Gastrocnemius medialis (tissue), 4 donors: ENCODE measurements at regions not wholly inside any gene's neighbourhood (a gene's known extent, or its start where the extent isn't known, plus 50 kb on each side); places are given as distances from the start of the nearest gene placed in this dataset.
"Not testable (repeated sequence)": the region's sequence is repeated elsewhere in the genome, so short reads cannot be mapped to it uniquely, and the experiment has no call there.

ENCODE experiments used
- POLR2A ChIP-seq, 2 donors: fragments of 450-650 bp; IDR thresholded peaks; one replicate each; pipeline ENCODE4 v1.6.1; 2017; ENCODE audit warnings: antibody characterized with exemption in 2 of 2, mild to moderate bottlenecking in 2 of 2, moderate library complexity in 2 of 2
- TF ChIP-seq, protein P1 (sequence below), 5 experiments: fragments of 450-650 bp in 3 of 5; fragments of 200-600 bp in 2 of 5; sonication (generic) in 2 of 5; IDR thresholded peaks in 4 of 5; conservative IDR thresholded peaks in 1 of 5; 1 replicate in 4 of 5; 2 replicates in 1 of 5; pipeline ENCODE4 v1.5.1; 2016 to 2019; ENCODE audit warnings: antibody characterized with exemption in 5 of 5, mild to moderate bottlenecking in 3 of 5, moderate library complexity in 3 of 5

DNA sequence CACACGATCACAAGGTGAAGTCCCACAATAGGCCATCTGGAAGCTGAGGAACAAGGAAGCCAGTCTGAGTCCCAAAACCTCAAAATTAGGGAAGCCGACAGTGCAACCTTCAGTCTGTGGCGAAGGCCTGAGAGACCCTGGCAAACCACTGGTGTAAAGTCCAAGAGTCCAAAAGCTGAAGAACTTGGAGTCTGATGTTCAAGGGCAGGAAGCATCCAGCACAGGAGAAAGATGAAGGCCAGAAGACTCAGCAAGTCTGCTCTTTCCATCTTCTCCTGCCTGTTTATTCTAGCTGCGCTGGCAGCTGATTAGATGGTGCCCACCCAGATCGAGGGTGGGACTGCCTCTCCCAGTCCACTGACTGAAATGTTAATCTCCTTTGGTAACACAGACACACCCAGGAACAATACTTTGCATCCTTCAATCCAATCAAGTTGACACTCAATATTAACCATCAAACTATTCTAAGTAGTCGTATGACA is 112.3 kb downstream of the MYCN start:
- TF ChIP-seq, protein P1, sequence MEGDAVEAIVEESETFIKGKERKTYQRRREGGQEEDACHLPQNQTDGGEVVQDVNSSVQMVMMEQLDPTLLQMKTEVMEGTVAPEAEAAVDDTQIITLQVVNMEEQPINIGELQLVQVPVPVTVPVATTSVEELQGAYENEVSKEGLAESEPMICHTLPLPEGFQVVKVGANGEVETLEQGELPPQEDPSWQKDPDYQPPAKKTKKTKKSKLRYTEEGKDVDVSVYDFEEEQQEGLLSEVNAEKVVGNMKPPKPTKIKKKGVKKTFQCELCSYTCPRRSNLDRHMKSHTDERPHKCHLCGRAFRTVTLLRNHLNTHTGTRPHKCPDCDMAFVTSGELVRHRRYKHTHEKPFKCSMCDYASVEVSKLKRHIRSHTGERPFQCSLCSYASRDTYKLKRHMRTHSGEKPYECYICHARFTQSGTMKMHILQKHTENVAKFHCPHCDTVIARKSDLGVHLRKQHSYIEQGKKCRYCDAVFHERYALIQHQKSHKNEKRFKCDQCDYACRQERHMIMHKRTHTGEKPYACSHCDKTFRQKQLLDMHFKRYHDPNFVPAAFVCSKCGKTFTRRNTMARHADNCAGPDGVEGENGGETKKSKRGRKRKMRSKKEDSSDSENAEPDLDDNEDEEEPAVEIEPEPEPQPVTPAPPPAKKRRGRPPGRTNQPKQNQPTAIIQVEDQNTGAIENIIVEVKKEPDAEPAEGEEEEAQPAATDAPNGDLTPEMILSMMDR (IDR thresholded peaks at IDR 0.05 in 4 of 5, conservative IDR thresholded peaks at IDR 0.05 in 1 of 5), result not testable (repeated sequence)
- not testable (repeated sequence) for TF ChIP-seq POLR2A (IDR thresholded peaks at IDR 0.05)
